SJSA1 (cell line): ENCODE measurements at regions not wholly inside any gene's neighbourhood (a gene's known extent, or its start where the extent isn't known, plus 50 kb on each side); places are given as distances from the start of the nearest gene placed in this dataset.
"Not testable (repeated sequence)": the region's sequence is repeated elsewhere in the genome, so short reads cannot be mapped to it uniquely, and the experiment has no call there.

Source experiments
- DNase-seq, 2 experiments: peaks; one replicate each; pipeline ENCODE4 v3.0.0-alpha.2; 2015 to 2020; ENCODE audit warnings: low spot score in 2 of 2, low read depth in 1 of 2
- H3K27ac ChIP-seq: fragments of 250-450 bp; sonication (Bioruptor Pico); 2 replicates; pipeline ENCODE4 v1.5.1; 2020; ENCODE audit warnings: mild to moderate bottlenecking, moderate library complexity
- H3K27me3 ChIP-seq: fragments of 250-450 bp; sonication (Bioruptor Pico); replicated peaks from 2 replicates; pipeline ENCODE4 v1.5.1; 2020; ENCODE audit warnings: mild to moderate bottlenecking, moderate library complexity
- H3K36me3 ChIP-seq: fragments of 250-450 bp; sonication (Bioruptor Pico); 2 replicates; pipeline ENCODE4 v1.5.1; 2020; ENCODE audit warnings: mild to moderate bottlenecking
- H3K4me1 ChIP-seq: fragments of 250-450 bp; sonication (Bioruptor Pico); replicated peaks from 2 replicates; pipeline ENCODE4 v1.6.1; 2021; ENCODE audit warnings: mild to moderate bottlenecking
- H3K4me3 ChIP-seq: fragments of 250-450 bp; sonication (Bioruptor Pico); 2 replicates; pipeline ENCODE4 v1.5.1; 2020; ENCODE audit warnings: mild to moderate bottlenecking
- H3K9me3 ChIP-seq: fragments of 250-450 bp; sonication (Bioruptor Pico); replicated peaks from 2 replicates; pipeline ENCODE4 v1.5.1; 2020; ENCODE audit warnings: mild to moderate bottlenecking

- Histone ChIP-seq H3K27me3 (no peaks in the 10 kb centered on the region), H3K4me3 (no peak overlapping the region), H3K27ac (no peak overlapping the region), H3K36me3 (no peaks in the 10 kb centered on the region), H3K4me1 (no peaks in the 10 kb centered on the region), H3K9me3 (no peaks in the 10 kb centered on the region)
- DNase-seq = no peak
Observed at GRCh38 chr3:177249203-177249602, 51.9 kb upstream of the TBL1XR1 start.

GRCh38 chr3:177250151-177250550, 52.9 kb upstream of the TBL1XR1 start:
- H3K27me3 ChIP-seq = no peaks in the 10 kb centered on the region
- H3K9me3 ChIP-seq = no peaks in the 10 kb centered on the region
- no peak for DNase-seq
- no peaks in the 10 kb centered on the region for H3K4me1 ChIP-seq
- H3K36me3 ChIP-seq = no peaks in the 10 kb centered on the region
- no peak overlapping the region for H3K4me3 ChIP-seq
- H3K27ac ChIP-seq = no peak overlapping the region

DNA sequence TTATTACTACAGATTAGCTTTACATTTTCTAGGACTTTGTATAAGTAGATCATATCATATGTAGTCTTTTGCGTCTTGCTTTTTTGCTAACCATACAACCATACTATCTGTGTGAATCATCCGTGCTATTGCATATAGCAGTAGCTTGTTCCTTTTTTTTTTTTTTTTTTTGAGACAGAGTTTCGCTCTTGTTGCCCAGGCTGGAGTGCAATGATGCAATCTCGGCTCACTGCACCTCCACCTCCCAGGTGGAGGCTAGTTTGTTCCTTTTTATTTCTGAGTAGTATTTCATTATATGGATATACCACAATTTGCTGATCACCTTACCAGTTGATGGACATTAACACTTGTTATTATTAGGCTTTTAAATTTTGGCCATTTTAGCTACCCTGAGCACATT, 54.5 kb upstream of the TBL1XR1 start:
- no peaks in the 10 kb centered on the region for H3K36me3 ChIP-seq
- no peaks in the 10 kb centered on the region for H3K27me3 ChIP-seq
- no peak overlapping the region for H3K27ac ChIP-seq
- no peaks in the 10 kb centered on the region for H3K9me3 ChIP-seq
- no peak overlapping the region for H3K4me3 ChIP-seq
- DNase-seq = no peak
- H3K4me1 ChIP-seq = no peaks in the 10 kb centered on the region

DNA sequence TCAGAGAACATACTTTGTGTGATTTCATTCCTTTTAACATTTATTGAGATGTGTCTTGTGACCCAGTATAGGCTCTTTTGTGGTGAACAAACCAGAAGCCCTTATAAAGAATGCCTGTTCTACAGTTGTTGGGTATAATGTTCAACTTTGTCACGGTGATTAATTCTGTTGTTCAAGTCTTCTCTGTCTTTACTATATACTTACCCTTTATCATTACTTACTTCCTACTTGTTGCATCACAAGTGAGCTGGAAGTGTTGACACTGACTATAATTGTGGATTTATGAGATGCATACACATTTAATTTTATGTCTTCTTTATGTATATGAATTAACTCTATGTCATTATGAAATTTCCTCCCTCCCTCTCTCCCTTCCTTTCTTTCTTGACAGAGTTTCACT, 59.7 kb upstream of the TBL1XR1 start:
- no peaks in the 10 kb centered on the region for H3K4me1 ChIP-seq
- no peaks in the 10 kb centered on the region for H3K9me3 ChIP-seq
- H3K27ac ChIP-seq = no peak overlapping the region
- DNase-seq = no peak
- no peak overlapping the region for H3K4me3 ChIP-seq
- H3K36me3 ChIP-seq = no peaks in the 10 kb centered on the region
- H3K27me3 ChIP-seq = no peaks in the 10 kb centered on the region

DNA sequence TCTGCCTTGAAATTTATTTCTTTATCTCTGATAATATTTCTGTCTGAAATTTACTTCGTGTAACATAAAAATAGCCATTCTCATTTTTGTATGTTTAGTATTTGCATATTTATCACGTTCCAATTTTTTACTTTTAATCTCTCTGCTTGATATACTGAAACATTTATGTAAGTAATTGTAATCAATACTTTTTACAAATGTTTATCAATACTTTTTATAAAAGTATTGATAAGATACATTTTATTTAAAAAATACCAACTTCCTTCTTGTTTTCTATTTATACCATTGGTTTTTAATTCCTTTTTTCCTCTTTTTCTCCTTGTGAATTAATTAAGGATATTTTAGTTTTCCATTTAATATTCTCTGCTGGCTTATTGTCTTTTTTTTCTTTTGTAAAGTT, 60.3 kb upstream of the TBL1XR1 start:
- Histone ChIP-seq H3K4me3 (no peak overlapping the region), H3K27me3 (no peaks in the 10 kb centered on the region), H3K4me1 (no peaks in the 10 kb centered on the region), H3K27ac (no peak overlapping the region), H3K9me3 (no peaks in the 10 kb centered on the region), H3K36me3 (no peaks in the 10 kb centered on the region)
- no peak for DNase-seq

DNA sequence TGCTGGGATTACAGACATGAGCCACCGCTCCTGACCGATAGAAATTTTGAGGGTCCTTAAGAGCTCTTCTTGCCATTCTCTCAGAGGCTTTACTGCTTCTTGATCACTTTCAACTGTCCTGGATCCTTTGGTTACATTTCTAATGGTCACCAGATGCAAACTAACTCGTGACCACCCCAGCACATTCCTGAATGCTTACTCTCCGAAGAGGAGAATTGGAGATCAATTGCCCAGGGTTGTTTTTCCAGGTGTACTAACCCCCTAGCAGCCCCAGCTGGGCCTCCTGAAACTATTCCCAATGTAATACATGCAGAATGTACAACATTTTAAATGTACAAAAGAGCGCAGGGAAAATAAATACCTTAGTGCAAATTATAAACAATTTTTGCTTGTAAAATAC, 65.1 kb upstream of the TBL1XR1 start:
- no peaks in the 10 kb centered on the region for H3K36me3 ChIP-seq
- DNase-seq = no peak
- no peak overlapping the region for H3K27ac ChIP-seq
- H3K27me3 ChIP-seq = no peaks in the 10 kb centered on the region
- no peak overlapping the region for H3K4me3 ChIP-seq
- 0 out of 2 replicates have a peak, but pooled peaks cover 4% of the 10 kb centered on the region for H3K4me1 ChIP-seq
- no peaks in the 10 kb centered on the region for H3K9me3 ChIP-seq

GRCh38 chr3:177263615-177264368, 66.5 kb upstream of the TBL1XR1 start:
- H3K4me1 ChIP-seq = 0 out of 2 replicates have a peak, but pooled peaks cover 4% of the 10 kb centered on the region
- no peak for DNase-seq
- no peaks in the 10 kb centered on the region for H3K36me3 ChIP-seq
- H3K4me3 ChIP-seq = no peak overlapping the region
- no peaks in the 10 kb centered on the region for H3K9me3 ChIP-seq
- H3K27ac ChIP-seq = no peak overlapping the region
- no peaks in the 10 kb centered on the region for H3K27me3 ChIP-seq

DNA sequence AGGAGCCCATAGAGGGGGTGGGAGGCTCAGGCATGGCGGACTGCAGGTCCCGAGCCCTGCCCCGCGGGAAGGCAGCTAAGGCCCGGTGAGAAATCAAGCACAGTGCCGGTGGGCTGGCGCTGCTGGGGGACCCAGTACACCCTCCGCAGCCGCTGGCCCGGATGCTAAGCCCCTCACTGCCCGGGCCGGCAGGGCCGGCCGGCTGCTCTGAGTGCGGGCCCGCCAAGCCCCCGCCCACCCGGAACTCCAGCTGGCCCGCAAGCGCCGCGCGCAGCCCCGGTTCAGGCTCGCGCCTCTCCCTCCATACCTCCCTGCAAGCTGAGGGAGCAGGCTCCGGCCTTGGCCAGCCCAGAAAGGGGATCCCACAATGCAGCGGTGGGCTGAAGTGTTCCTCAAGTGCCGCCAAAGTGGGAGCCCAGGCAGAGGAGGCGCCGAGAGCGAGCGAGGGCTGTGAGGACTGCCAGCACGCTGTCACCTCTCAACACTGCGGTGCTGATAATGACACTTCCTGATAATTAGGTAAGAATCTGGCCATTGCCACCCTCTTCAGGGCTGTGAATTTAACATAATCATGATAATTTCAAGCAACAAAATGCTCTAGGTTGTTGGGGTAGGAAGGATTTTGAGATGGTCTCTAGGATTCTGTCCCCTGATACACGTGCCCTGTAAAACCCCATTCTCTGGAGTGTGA, 74.7 kb upstream of the TBL1XR1 start:
- not testable (repeated sequence) for H3K27me3 ChIP-seq, H3K4me1 ChIP-seq, H3K9me3 ChIP-seq, H3K4me3 ChIP-seq, H3K27ac ChIP-seq, DNase-seq, H3K36me3 ChIP-seq

DNA sequence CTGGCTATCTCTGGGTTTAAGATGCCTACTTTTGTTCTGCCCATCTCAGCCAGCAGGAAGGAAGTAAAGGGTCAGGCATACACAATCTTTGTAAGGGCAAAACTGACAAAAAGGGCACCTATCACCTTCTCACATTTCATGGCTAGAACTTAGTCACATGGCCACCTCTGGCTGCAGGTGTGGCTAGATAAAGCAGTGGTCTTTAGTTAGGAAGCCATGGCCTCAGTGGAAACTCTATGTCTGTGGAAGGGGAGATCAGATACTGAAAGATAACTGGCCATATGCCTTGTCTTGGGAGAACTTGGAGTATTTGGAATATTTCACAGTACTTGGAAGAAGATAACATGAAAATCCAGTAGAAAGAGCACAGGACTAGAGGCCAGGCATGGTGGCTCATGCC, 80.7 kb upstream of the TBL1XR1 start:
- no peaks in the 10 kb centered on the region for H3K4me1 ChIP-seq
- H3K9me3 ChIP-seq = no peaks in the 10 kb centered on the region
- no peak overlapping the region for H3K27ac ChIP-seq
- H3K27me3 ChIP-seq = no peaks in the 10 kb centered on the region
- H3K4me3 ChIP-seq = no peak overlapping the region
- H3K36me3 ChIP-seq = no peaks in the 10 kb centered on the region
- no peak for DNase-seq

DNA sequence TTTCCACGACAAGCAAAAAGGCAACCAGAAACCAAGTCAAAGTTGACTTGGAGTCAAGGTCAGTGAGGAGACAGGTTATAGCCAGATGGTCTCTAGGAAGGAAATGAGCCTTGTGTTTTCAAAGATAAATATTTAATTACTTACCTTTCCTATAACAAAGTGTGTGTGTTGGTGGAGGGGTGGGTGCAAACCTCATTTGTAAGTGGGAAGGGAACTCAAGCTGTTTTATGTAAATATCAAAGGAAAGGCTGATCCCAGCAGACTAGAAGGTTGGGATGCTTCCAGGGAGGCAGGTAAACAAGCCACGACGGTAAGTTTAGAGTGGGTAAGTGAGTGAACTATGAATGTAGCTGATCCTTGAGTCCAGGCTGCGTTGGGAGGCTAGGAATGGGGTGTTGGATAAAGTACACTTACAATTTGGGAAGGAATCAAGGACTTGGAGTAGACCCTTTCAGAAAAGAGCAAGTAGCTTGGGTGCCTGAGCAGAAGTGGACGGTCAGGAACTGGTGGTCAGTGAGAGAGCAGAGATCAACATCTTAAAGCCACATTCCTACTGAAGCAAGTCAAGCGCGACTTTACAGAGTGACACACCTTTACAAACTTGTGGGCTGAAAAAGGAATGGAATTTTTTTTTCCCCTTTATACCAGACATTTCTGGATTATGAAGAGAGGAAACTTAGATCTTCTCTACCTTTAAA, 82.0 kb upstream of the TBL1XR1 start:
- no peak for DNase-seq
- H3K27me3 ChIP-seq = no peaks in the 10 kb centered on the region

DNA sequence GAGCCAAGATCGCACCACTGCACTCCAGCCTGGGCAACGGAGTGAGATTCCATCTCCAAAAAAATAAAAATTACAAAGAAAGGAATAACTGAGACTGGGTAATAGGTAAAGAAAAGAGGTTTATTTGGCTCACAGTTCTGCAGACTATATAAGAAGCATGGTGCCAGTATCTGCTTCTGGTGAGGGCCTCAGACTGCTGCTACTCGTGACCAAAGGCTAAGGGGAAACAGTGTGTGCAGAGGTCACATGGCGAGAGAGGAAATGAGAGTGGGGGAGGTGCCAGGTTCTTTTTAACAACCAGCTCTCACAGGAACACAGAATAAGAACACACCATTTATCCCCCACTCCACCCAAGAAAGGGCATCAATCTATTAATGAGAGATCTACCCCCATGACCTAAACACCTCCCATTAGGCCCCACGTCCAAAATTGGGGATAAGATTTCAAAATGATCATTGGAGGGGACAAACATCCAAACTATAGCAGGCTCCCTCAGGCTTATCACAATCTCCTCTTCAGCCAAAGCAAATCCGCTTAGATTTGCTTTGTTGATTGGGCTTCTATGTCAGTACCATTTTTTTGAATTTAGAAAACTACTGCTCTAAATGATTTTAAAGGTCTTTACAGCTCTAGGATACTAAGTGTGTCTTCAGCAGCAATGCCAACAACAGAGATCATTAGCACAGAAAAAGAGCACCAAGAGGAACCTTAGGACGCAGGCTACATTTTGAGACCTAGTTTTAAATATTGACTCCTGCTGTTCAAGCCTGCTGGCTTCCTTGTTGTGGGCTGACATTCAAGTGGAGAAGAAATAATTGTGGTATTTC, 84.2 kb upstream of the TBL1XR1 start:
- no peaks in the 10 kb centered on the region for H3K9me3 ChIP-seq
- H3K27ac ChIP-seq = no peak overlapping the region
- no peaks in the 10 kb centered on the region for H3K27me3 ChIP-seq
- H3K36me3 ChIP-seq = no peaks in the 10 kb centered on the region
- DNase-seq = no peak
- no peak overlapping the region for H3K4me3 ChIP-seq
- H3K4me1 ChIP-seq = peaks cover 14% of the 10 kb centered on the region

More for the DNA sequence above, 82.0 kb upstream of the TBL1XR1 start:
- Histone ChIP-seq H3K36me3 (no peaks in the 10 kb centered on the region), H3K4me1 (peaks cover 6% of the 10 kb centered on the region), H3K9me3 (no peaks in the 10 kb centered on the region), H3K27ac (no peak overlapping the region), H3K4me3 (no peak overlapping the region)

- Histone ChIP-seq H3K27me3 (no peaks in the 10 kb centered on the region), H3K27ac (no peak overlapping the region), H3K4me3 (no peak overlapping the region), H3K36me3 (no peaks in the 10 kb centered on the region), H3K9me3 (no peaks in the 10 kb centered on the region), H3K4me1 (peaks cover 14% of the 10 kb centered on the region)
- DNase-seq = no peak
Observed at GRCh38 chr3:177282119-177282655, 84.9 kb upstream of the TBL1XR1 start.

- Histone ChIP-seq H3K27ac (peak overlapping the region; percentile 82), H3K27me3 (no peaks in the 10 kb centered on the region), H3K9me3 (no peaks in the 10 kb centered on the region), H3K36me3 (no peaks in the 10 kb centered on the region), H3K4me1 (peaks cover 14% of the 10 kb centered on the region), H3K4me3 (no peak overlapping the region)
- no peak for DNase-seq
Observed at GRCh38 chr3:177283983-177284382, 86.7 kb upstream of the TBL1XR1 start.
